ENCODE measurements at regions not wholly inside any gene's neighbourhood (a gene's known extent, or its start where the extent isn't known, plus 50 kb on each side); places are given as distances from the start of the nearest gene placed in this dataset.

DNA sequence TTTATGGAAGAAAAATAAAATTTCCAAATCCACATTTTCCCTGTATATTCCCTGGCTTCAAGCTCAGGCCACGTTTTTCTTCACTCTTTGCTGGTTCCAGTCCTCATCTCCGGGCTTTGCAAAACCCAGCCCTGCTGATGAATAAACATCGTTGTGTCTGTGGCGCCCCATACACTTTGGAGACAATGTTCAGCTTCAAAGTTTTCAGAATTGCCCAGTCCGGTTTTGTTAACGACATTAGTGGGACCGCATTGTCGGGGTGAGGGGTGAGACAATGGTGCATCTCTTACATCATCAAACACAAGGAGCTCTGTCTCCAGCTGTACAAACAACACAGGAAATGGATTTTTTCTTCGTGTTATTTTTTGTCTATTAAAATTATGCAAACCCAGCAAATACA, 53.4 kb upstream of the HTATIP2 start:
- TF ChIP-seq, protein P1, sequence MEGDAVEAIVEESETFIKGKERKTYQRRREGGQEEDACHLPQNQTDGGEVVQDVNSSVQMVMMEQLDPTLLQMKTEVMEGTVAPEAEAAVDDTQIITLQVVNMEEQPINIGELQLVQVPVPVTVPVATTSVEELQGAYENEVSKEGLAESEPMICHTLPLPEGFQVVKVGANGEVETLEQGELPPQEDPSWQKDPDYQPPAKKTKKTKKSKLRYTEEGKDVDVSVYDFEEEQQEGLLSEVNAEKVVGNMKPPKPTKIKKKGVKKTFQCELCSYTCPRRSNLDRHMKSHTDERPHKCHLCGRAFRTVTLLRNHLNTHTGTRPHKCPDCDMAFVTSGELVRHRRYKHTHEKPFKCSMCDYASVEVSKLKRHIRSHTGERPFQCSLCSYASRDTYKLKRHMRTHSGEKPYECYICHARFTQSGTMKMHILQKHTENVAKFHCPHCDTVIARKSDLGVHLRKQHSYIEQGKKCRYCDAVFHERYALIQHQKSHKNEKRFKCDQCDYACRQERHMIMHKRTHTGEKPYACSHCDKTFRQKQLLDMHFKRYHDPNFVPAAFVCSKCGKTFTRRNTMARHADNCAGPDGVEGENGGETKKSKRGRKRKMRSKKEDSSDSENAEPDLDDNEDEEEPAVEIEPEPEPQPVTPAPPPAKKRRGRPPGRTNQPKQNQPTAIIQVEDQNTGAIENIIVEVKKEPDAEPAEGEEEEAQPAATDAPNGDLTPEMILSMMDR (IDR thresholded peaks at IDR 0.05): no peak
- TF ChIP-seq POLR2A (IDR thresholded peaks at IDR 0.05): no peak
